Activated naive CD8-positive, alpha-beta T cell treated with anti-CD3 and anti-CD28 coated beads, Interleukin-2, amount 50 U/mL, for 24 hours (primary cell): ENCODE measurements at regions not wholly inside any gene's neighbourhood (a gene's known extent, or its start where the extent isn't known, plus 50 kb on each side); places are given as distances from the start of the nearest gene placed in this dataset.

Source experiments
- ATAC-seq: fragments of 150-1000 bp; cut with Tn5 transposase; one replicate; pipeline ENCODE4 v1.10.0; 2021
- DNase-seq: peaks from one replicate; pipeline ENCODE4 v3.0.0; 2021
- H3K27ac Mint-ChIP-seq: one replicate; pipeline ENCODE4 v1.8.0; 2021; ENCODE audit warnings: mild to moderate bottlenecking, mixed read lengths
- H3K27me3 Mint-ChIP-seq: one replicate; pipeline ENCODE4 v1.8.0; 2021; ENCODE audit warnings: mixed read lengths
- H3K36me3 Mint-ChIP-seq: one replicate; pipeline ENCODE4 v1.8.0; 2021; ENCODE audit warnings: low read depth, mixed read lengths
- H3K4me1 Mint-ChIP-seq: one replicate; pipeline ENCODE4 v1.8.0; 2021; ENCODE audit warnings: mixed read lengths
- H3K4me3 Mint-ChIP-seq: one replicate; pipeline ENCODE4 v1.8.0; 2021; ENCODE audit warnings: mild to moderate bottlenecking, moderate library complexity, mixed read lengths
- H3K9me3 Mint-ChIP-seq: one replicate; pipeline ENCODE4 v1.8.0; 2021; ENCODE audit warnings: mixed read lengths

GRCh38 chr11:8779732-8780131, 97.1 kb downstream of the RPL27A start:
- ATAC-seq, result no peak
- Mint-ChIP-seq H3K9me3 (no peaks in the 10 kb centered on the region), H3K36me3 (no peaks in the 10 kb centered on the region), H3K27me3 (peaks cover 7% of the 10 kb centered on the region), H3K4me1 (no peaks in the 10 kb centered on the region), H3K4me3 (no peak overlapping the region), H3K27ac (no peak overlapping the region)
- no peak for DNase-seq

- ATAC-seq (no peak), DNase-seq (no peak)
- H3K4me1 Mint-ChIP-seq, result no peaks in the 10 kb centered on the region
- H3K4me3 Mint-ChIP-seq, result no peak overlapping the region
- no peaks in the 10 kb centered on the region for H3K36me3 Mint-ChIP-seq
- H3K27ac Mint-ChIP-seq, result no peak overlapping the region
- H3K9me3 Mint-ChIP-seq, result no peaks in the 10 kb centered on the region
- H3K27me3 Mint-ChIP-seq, result peaks cover 7% of the 10 kb centered on the region
These were observed 102.4 kb downstream of the RPL27A start for GRCh38 chr11:8784954-8785353.

GRCh38 chr11:8785457-8785856, 102.9 kb downstream of the RPL27A start:
- Mint-ChIP-seq H3K27ac (no peak overlapping the region), H3K9me3 (no peaks in the 10 kb centered on the region), H3K4me3 (no peak overlapping the region), H3K36me3 (no peaks in the 10 kb centered on the region), H3K4me1 (no peaks in the 10 kb centered on the region), H3K27me3 (peaks cover 6% of the 10 kb centered on the region)
- DNase-seq, result no peak
- no peak for ATAC-seq

DNA sequence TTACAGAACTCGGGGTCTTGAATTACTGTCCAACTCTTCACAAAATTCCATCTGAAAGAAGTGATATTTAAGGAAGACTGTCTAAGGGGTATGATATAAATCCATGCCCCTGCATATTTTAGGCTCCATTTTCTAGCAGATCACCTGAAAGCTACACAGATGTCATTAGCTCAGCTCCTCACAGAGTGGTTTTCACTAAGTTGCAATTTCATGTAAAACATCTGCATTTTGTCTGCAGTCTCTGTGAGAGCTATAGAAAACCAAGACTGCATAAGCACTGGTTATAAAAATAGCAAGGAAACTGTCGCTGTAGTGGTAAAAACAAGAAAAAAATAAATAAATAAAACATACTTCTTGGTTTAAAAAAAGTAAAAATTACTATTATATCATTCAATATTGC, 103.4 kb downstream of the RPL27A start:
- no peaks in the 10 kb centered on the region for H3K36me3 Mint-ChIP-seq
- H3K4me1 Mint-ChIP-seq, result no peaks in the 10 kb centered on the region
- no peaks in the 10 kb centered on the region for H3K9me3 Mint-ChIP-seq
- ATAC-seq, result no peak
- no peak for DNase-seq
- H3K27ac Mint-ChIP-seq, result no peak overlapping the region
- no peak overlapping the region for H3K4me3 Mint-ChIP-seq
- H3K27me3 Mint-ChIP-seq, result peaks cover 2% of the 10 kb centered on the region

DNA sequence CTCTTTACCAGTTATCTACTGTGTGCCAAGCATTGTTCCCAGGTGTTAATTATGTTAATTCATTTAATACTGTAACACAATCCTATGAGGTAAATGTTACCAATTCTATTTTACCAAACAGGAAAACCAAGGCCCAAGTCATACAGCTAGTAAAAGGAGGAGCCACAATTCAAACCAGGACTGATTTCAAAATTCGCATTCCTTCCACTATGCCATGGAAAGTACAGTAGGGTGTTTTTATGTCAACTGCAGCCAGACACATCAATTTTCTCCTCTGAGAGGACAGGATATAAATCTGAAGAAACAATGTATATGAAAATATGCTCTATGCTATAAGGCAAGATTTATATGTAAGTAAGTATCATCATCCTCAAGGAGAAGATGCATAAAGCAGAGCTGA, 104.3 kb downstream of the RPL27A start:
- no peak for ATAC-seq
- H3K4me3 Mint-ChIP-seq, result no peak overlapping the region
- no peaks in the 10 kb centered on the region for H3K9me3 Mint-ChIP-seq
- H3K36me3 Mint-ChIP-seq, result no peaks in the 10 kb centered on the region
- DNase-seq, result no peak
- H3K4me1 Mint-ChIP-seq, result no peaks in the 10 kb centered on the region
- no peak overlapping the region for H3K27ac Mint-ChIP-seq
- peaks cover 2% of the 10 kb centered on the region for H3K27me3 Mint-ChIP-seq

- Mint-ChIP-seq H3K27me3 (peaks cover 2% of the 10 kb centered on the region), H3K4me3 (no peak overlapping the region), H3K9me3 (no peaks in the 10 kb centered on the region), H3K36me3 (no peaks in the 10 kb centered on the region), H3K4me1 (no peaks in the 10 kb centered on the region), H3K27ac (no peak overlapping the region)
- ATAC-seq (no peak), DNase-seq (no peak)
These were observed 104.8 kb downstream of the RPL27A start for GRCh38 chr11:8787372-8787771.

DNA sequence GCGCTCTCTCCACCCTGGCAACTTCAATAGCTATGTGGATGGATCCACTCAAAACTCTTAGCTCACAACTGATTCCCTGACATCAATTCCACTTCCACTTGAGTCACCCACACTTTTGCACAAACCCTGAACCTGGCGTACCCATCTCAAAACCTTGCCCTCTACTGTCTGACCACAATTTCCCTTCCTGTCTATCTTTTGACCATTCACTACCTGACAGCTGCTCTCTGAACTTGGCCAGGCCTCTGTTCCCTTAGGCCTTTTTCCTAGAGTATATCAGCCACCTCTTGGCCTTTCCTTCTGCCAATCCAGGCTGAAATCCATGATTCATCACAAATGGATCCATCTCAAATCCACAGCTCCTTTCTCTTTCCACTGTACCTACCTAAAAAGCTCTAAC, 106.0 kb downstream of the RPL27A start:
- Mint-ChIP-seq H3K27me3 (peaks cover under 1% of the 10 kb centered on the region), H3K9me3 (no peaks in the 10 kb centered on the region), H3K4me1 (no peaks in the 10 kb centered on the region), H3K4me3 (no peak overlapping the region), H3K27ac (no peak overlapping the region), H3K36me3 (no peaks in the 10 kb centered on the region)
- DNase-seq, result no peak
- no peak for ATAC-seq

GRCh38 chr11:8789864-8790263, 107.3 kb downstream of the RPL27A start:
- no peak overlapping the region for H3K4me3 Mint-ChIP-seq
- H3K27ac Mint-ChIP-seq, result no peak overlapping the region
- H3K27me3 Mint-ChIP-seq, result no peaks in the 10 kb centered on the region
- DNase-seq, result no peak
- ATAC-seq, result no peak
- H3K36me3 Mint-ChIP-seq, result no peaks in the 10 kb centered on the region
- no peaks in the 10 kb centered on the region for H3K9me3 Mint-ChIP-seq
- H3K4me1 Mint-ChIP-seq, result no peaks in the 10 kb centered on the region

- Mint-ChIP-seq H3K27ac (no peak overlapping the region), H3K4me1 (no peaks in the 10 kb centered on the region), H3K9me3 (no peaks in the 10 kb centered on the region), H3K27me3 (no peaks in the 10 kb centered on the region), H3K36me3 (no peaks in the 10 kb centered on the region), H3K4me3 (no peak overlapping the region)
- ATAC-seq (no peak), DNase-seq (no peak)
These were observed 108.4 kb downstream of the RPL27A start for GRCh38 chr11:8790968-8791367.

DNA sequence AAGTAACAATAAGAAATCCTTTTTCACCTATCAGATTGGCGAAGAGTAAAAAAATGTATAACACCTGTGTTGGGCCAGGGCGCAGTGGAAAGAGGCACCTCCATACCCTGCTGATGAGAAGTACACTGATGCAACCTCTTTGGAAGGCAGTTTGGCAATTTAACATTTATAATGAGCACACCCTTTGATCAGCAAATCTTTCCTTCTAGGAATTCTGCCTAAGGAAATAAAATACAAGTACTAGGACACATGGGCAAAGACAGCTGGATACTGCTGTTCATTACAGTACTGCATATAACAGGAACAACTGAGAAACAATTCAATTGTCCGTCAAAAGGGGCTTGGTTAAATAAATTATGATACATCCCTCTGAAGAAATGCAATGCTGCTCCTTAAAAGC, 110.1 kb downstream of the RPL27A start:
- H3K36me3 Mint-ChIP-seq, result no peaks in the 10 kb centered on the region
- H3K4me3 Mint-ChIP-seq, result no peak overlapping the region
- no peaks in the 10 kb centered on the region for H3K9me3 Mint-ChIP-seq
- no peak for DNase-seq
- no peak overlapping the region for H3K27ac Mint-ChIP-seq
- H3K4me1 Mint-ChIP-seq, result no peaks in the 10 kb centered on the region
- ATAC-seq, result no peak
- peaks cover 1% of the 10 kb centered on the region for H3K27me3 Mint-ChIP-seq

DNA sequence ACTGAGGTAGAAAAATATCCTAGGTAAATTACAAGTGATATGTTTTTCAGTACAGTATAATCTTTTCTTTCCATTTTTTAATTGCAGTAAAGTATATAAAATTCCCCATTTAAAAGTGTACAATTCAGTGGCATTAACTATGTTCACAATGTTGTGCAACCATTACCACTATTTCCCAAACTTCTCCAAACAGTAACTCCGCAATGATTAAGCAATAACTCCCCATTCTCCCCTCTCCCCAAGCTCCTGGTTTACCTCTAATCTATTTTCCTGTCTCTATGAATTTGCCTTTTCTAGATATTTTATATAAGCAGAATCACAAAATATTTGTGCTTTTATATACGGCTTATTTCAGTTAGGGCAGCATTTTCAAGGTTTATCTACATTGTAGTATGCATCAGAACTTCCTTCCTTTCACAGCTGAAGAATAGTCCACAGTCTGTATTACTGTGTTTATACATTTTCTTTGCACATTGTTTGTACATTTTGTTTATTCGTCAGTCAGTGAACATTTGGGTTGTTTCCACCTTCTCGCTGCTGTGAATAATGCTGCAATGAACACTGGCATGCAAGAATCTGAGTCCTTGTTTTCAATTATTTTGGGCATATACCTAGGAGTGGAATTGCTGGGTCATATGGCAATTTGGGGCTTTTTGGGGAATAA, 110.7 kb downstream of the RPL27A start:
- ATAC-seq, result no peak
- no peak for DNase-seq
- Mint-ChIP-seq H3K27ac (no peak overlapping the region), H3K4me1 (no peaks in the 10 kb centered on the region), H3K27me3 (peaks cover 6% of the 10 kb centered on the region), H3K36me3 (no peaks in the 10 kb centered on the region), H3K9me3 (no peaks in the 10 kb centered on the region), H3K4me3 (no peak overlapping the region)

- peaks cover 6% of the 10 kb centered on the region for H3K27me3 Mint-ChIP-seq
- no peak for DNase-seq
These were observed 111.5 kb downstream of the RPL27A start for GRCh38 chr11:8794126-8794525.

GRCh38 chr11:8794677-8795103, 112.1 kb downstream of the RPL27A start:
- Mint-ChIP-seq H3K27ac (peak overlapping the region; percentile 14), H3K27me3 (peaks cover 6% of the 10 kb centered on the region), H3K36me3 (no peaks in the 10 kb centered on the region), H3K4me3 (no peak overlapping the region), H3K9me3 (no peaks in the 10 kb centered on the region), H3K4me1 (no peaks in the 10 kb centered on the region)
- no peak for ATAC-seq
- DNase-seq, result no peak

More at GRCh38 chr11:8794126-8794525, 111.5 kb downstream of the RPL27A start:
- Mint-ChIP-seq H3K4me3 (no peak overlapping the region), H3K27ac (peak overlapping the region; percentile 14), H3K4me1 (no peaks in the 10 kb centered on the region), H3K36me3 (no peaks in the 10 kb centered on the region), H3K9me3 (no peaks in the 10 kb centered on the region)
- no peak for ATAC-seq

DNA sequence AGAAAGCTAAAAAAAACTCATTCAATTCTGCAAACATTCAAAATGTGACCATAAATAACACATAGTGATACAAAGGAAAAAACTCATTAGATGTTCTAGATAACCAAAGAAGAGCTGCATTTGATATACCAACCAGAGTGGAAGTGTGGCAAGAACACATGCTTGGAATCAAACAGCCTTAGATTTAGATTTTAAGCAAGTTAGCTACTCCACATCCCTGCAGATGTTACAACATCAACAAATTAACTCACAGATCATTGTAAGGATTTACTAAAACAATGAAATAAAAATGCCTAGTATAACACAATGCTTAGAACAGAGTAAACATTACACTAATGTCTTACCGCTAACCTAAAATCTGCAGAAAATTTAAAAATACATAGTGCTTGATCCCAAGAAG, 114.0 kb upstream of the AKIP1 start:
- Mint-ChIP-seq H3K36me3 (no peaks in the 10 kb centered on the region), H3K9me3 (no peaks in the 10 kb centered on the region), H3K27me3 (peaks cover 6% of the 10 kb centered on the region), H3K4me1 (no peaks in the 10 kb centered on the region), H3K27ac (no peak overlapping the region), H3K4me3 (no peak overlapping the region)
- ATAC-seq (no peak), DNase-seq (no peak)

DNA sequence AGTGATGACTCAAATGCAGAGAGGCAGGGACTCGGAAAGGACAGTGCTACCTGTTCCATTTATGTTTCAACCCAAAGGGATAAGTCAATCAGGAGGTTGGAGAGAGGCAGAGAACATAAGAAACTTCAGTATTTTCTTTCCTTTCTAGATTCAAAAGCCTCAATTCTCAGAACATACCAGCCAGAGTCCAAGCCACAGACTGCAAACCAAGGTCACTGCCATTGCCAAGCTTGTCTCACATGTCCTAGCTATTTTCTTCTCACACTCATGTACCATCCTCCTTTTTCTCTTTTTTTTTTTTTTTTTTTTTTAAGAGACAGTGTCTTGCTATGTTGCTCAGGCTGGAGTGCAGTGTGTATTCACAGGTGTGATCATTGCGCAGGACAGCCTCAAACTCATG, 111.7 kb upstream of the AKIP1 start:
- no peaks in the 10 kb centered on the region for H3K9me3 Mint-ChIP-seq
- H3K27me3 Mint-ChIP-seq, result peaks cover 6% of the 10 kb centered on the region
- H3K4me3 Mint-ChIP-seq, result no peak overlapping the region
- H3K4me1 Mint-ChIP-seq, result no peaks in the 10 kb centered on the region
- DNase-seq (no peak), ATAC-seq (no peak)
- H3K27ac Mint-ChIP-seq, result no peak overlapping the region
- H3K36me3 Mint-ChIP-seq, result no peaks in the 10 kb centered on the region

GRCh38 chr11:8800520-8801110, 110.4 kb upstream of the AKIP1 start:
- DNase-seq (no peak), ATAC-seq (no peak)
- peaks cover 6% of the 10 kb centered on the region for H3K27me3 Mint-ChIP-seq
- H3K27ac Mint-ChIP-seq, result no peak overlapping the region
- no peaks in the 10 kb centered on the region for H3K4me1 Mint-ChIP-seq
- H3K36me3 Mint-ChIP-seq, result no peaks in the 10 kb centered on the region
- no peaks in the 10 kb centered on the region for H3K9me3 Mint-ChIP-seq
- H3K4me3 Mint-ChIP-seq, result no peak overlapping the region
